Keratinocyte (primary cell): ENCODE measurements at regions not wholly inside any gene's neighbourhood (a gene's known extent, or its start where the extent isn't known, plus 50 kb on each side); places are given as distances from the start of the nearest gene placed in this dataset.

ENCODE experiments used
- DNase-seq: peaks from one replicate; pipeline ENCODE4 v3.0.0-alpha.2; 2011; ENCODE audit warnings: low read depth, missing footprints, low spot score
- FAIRE-seq: peaks from 2 replicates; lab custom pipeline; 2011; peaks lifted over from hg19 to GRCh38; lab: Jason Lieb, UNC
- H2AFZ ChIP-seq: 2 replicates; pipeline ENCODE4 v1.6.0; 2012; ENCODE audit warnings: low read length, control low read depth, inconsistent platforms; ENCODE audit not compliant: control insufficient read depth
- H3K27ac ChIP-seq: 2 replicates; pipeline ENCODE4 v1.5.1; 2011; ENCODE audit warnings: low read length; ENCODE audit not compliant: control insufficient read depth, insufficient read depth
- H3K27me3 ChIP-seq: 3 replicates; pipeline ENCODE4 v1.6.0; 2011; ENCODE audit warnings: low read length; ENCODE audit not compliant: control insufficient read depth, insufficient read depth; ENCODE audit errors: extremely low read depth
- H3K36me3 ChIP-seq, 2 experiments: 2 replicates in 1 of 2; 3 replicates in 1 of 2; pipeline ENCODE4 v1.5.1; 2011; ENCODE audit warnings: low read length in 2 of 2, mild to moderate bottlenecking in 1 of 2; ENCODE audit not compliant: control insufficient read depth in 2 of 2, insufficient read depth in 2 of 2; ENCODE audit errors: extremely low read depth in 1 of 2
- H3K4me1 ChIP-seq: 3 replicates; pipeline ENCODE4 v1.5.1; 2011; ENCODE audit warnings: low read length; ENCODE audit not compliant: control insufficient read depth, insufficient read depth; ENCODE audit errors: extremely low read depth
- H3K4me2 ChIP-seq: 3 replicates; pipeline ENCODE4 v1.6.0; 2011; ENCODE audit warnings: low read depth, low read length; ENCODE audit not compliant: control insufficient read depth, insufficient read depth; ENCODE audit errors: extremely low read depth
- H3K4me3 ChIP-seq, 3 experiments: fragments of 200-600 bp in 1 of 3; sonication (generic) in 1 of 3; 2 replicates in 2 of 3; 3 replicates in 1 of 3; pipeline ENCODE4 v1.5.1; 2011 to 2016; ENCODE audit warnings: low read length in 3 of 3, mild to moderate bottlenecking in 3 of 3, control low read depth in 2 of 3, inconsistent platforms in 1 of 3, low read depth in 1 of 3, mixed read lengths in 1 of 3, mixed run types in 1 of 3, moderate library complexity in 1 of 3; ENCODE audit not compliant: control insufficient read depth in 2 of 3, insufficient read depth in 2 of 3; ENCODE audit errors: extremely low read depth in 1 of 3
- H3K79me2 ChIP-seq: 2 replicates; pipeline ENCODE4 v1.6.0; 2012; ENCODE audit warnings: low read length; ENCODE audit not compliant: control insufficient read depth, insufficient read depth
- H3K9ac ChIP-seq: 3 replicates; pipeline ENCODE4 v1.6.0; 2011; ENCODE audit warnings: low read length; ENCODE audit not compliant: control insufficient read depth, insufficient read depth; ENCODE audit errors: extremely low read depth
- H3K9me1 ChIP-seq: 3 replicates; pipeline ENCODE4 v1.6.0; 2011; ENCODE audit warnings: low read length; ENCODE audit not compliant: control insufficient read depth, insufficient read depth; ENCODE audit errors: extremely low read depth
- H3K9me3 ChIP-seq: 2 replicates; pipeline ENCODE4 v1.5.1; 2012; ENCODE audit warnings: low read depth, low read length; ENCODE audit not compliant: control insufficient read depth
- H4K20me1 ChIP-seq: 3 replicates; pipeline ENCODE4 v1.6.0; 2011; ENCODE audit warnings: low read length; ENCODE audit not compliant: control insufficient read depth, insufficient read depth; ENCODE audit errors: extremely low read depth
- EZH2 ChIP-seq: IDR thresholded peaks from one replicate; pipeline ENCODE4 v1.6.1; 2012; ENCODE audit warnings: inconsistent platforms, mild to moderate bottlenecking, low read length, moderate library complexity
- dilution Hi-C: fragments of 300-500 bp; cut with MboI; formaldehyde crosslinking; loops from one replicate; pipeline ENCODE4 v1.7.0; 2020; ENCODE audit warnings: low sequenced_read_pairs; ENCODE audit not compliant: extremely low pct_ligation_motif_present
- TF ChIP-seq, protein P1 (sequence below), 3 experiments: IDR thresholded peaks in 1 of 3; conservative IDR thresholded peaks in 1 of 3; optimal IDR thresholded peaks in 1 of 3; 2 replicates in 2 of 3; 3 replicates in 1 of 3; pipeline versions ENCODE3 to v1.5.1; 2011; ENCODE audit warnings: low read length in 3 of 3, mild to moderate bottlenecking in 3 of 3, moderate library complexity in 2 of 3, control low read depth in 1 of 3, inconsistent platforms in 1 of 3; ENCODE audit not compliant: insufficient read depth in 2 of 3; ENCODE audit errors: extremely low read depth in 1 of 3

DNA sequence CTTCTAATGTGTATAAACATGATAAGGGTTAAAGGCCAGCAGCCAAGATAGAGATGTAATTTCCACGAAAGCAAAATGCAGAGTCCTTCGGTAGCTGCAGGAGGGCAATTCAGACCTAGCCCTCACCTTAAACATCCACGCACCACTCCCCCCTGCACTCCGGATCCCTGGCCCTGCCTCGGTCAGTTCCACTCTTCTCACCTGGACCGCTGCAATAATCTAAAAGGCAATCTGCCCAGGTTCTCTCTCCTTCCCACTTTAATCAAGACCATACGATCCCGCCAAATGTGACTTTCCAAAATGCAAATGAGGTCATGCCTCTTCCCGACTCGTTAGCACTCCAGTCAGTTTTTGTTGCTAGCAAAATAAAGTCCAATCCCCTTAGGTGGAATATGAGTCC, 485.2 kb downstream of the EIPR1 start:
- H3K27me3 ChIP-seq = no peaks in the 10 kb centered on the region
- dilution Hi-C loops = no loop called here

GRCh38 chr2:2890901-2891300, 486.7 kb downstream of the EIPR1 start:
- dilution Hi-C loops = no loop called here
- no peaks in the 10 kb centered on the region for H3K9me1 ChIP-seq
- H3K79me2 ChIP-seq = no peaks in the 10 kb centered on the region
- H2AFZ ChIP-seq = no peak overlapping the region
- H3K4me1 ChIP-seq = no peaks in the 10 kb centered on the region
- H3K9me3 ChIP-seq = no peaks in the 10 kb centered on the region
- TF ChIP-seq EZH2 = no peak
- TF ChIP-seq, protein P1, sequence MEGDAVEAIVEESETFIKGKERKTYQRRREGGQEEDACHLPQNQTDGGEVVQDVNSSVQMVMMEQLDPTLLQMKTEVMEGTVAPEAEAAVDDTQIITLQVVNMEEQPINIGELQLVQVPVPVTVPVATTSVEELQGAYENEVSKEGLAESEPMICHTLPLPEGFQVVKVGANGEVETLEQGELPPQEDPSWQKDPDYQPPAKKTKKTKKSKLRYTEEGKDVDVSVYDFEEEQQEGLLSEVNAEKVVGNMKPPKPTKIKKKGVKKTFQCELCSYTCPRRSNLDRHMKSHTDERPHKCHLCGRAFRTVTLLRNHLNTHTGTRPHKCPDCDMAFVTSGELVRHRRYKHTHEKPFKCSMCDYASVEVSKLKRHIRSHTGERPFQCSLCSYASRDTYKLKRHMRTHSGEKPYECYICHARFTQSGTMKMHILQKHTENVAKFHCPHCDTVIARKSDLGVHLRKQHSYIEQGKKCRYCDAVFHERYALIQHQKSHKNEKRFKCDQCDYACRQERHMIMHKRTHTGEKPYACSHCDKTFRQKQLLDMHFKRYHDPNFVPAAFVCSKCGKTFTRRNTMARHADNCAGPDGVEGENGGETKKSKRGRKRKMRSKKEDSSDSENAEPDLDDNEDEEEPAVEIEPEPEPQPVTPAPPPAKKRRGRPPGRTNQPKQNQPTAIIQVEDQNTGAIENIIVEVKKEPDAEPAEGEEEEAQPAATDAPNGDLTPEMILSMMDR (optimal IDR thresholded peaks at IDR 0.05 in 1 of 3, IDR thresholded peaks at IDR 0.05 in 1 of 3, conservative IDR thresholded peaks at IDR 0.05 in 1 of 3; ENCODE audit: extremely low read depth in 1 of 3, insufficient read depth in 2 of 3, low read length in 3 of 3) = no peak
- no peak overlapping the region for H3K9ac ChIP-seq
- no peak overlapping the region for H3K4me3 ChIP-seq
- H3K27me3 ChIP-seq = no peaks in the 10 kb centered on the region
- FAIRE-seq (no peak), DNase-seq (no peak)
- H3K4me2 ChIP-seq = no peak overlapping the region
- no peaks in the 10 kb centered on the region for H4K20me1 ChIP-seq
- no peak overlapping the region for H3K27ac ChIP-seq
- no peaks in the 10 kb centered on the region for H3K36me3 ChIP-seq

More for the DNA sequence above, 485.2 kb downstream of the EIPR1 start:
- H4K20me1 ChIP-seq = no peaks in the 10 kb centered on the region
- H3K9me3 ChIP-seq = no peaks in the 10 kb centered on the region
- no peak overlapping the region for H3K4me3 ChIP-seq
- no peak overlapping the region for H2AFZ ChIP-seq
- no peak for TF ChIP-seq EZH2
- TF ChIP-seq, protein P1 (optimal IDR thresholded peaks at IDR 0.05 in 1 of 3, IDR thresholded peaks at IDR 0.05 in 1 of 3, conservative IDR thresholded peaks at IDR 0.05 in 1 of 3; ENCODE audit: extremely low read depth in 1 of 3, insufficient read depth in 2 of 3, low read length in 3 of 3) = no peak
- DNase-seq (no peak), FAIRE-seq (no peak)
- no peak overlapping the region for H3K27ac ChIP-seq
- H3K4me2 ChIP-seq = no peak overlapping the region
- H3K36me3 ChIP-seq = no peaks in the 10 kb centered on the region
- no peaks in the 10 kb centered on the region for H3K79me2 ChIP-seq
- H3K9ac ChIP-seq = no peak overlapping the region
- H3K9me1 ChIP-seq = no peaks in the 10 kb centered on the region
- no peaks in the 10 kb centered on the region for H3K4me1 ChIP-seq
